Neuron (in vitro differentiated cells): ENCODE measurements at regions not wholly inside any gene's neighbourhood (a gene's known extent, or its start where the extent isn't known, plus 50 kb on each side); places are given as distances from the start of the nearest gene placed in this dataset.
"Not testable (repeated sequence)": the region's sequence is repeated elsewhere in the genome, so short reads cannot be mapped to it uniquely, and the experiment has no call there.

Source experiments
- H2AFZ ChIP-seq: one replicate; pipeline ENCODE4 v1.6.1; 2013; ENCODE audit warnings: low read depth, mild to moderate bottlenecking, inconsistent platforms, low read length, moderate library complexity
- H3K27me3 ChIP-seq: one replicate; pipeline ENCODE4 v1.6.1; 2013; ENCODE audit warnings: low read length; ENCODE audit not compliant: insufficient read depth
- H3K36me3 ChIP-seq: one replicate; pipeline ENCODE4 v1.6.1; 2013; ENCODE audit warnings: low read length; ENCODE audit not compliant: insufficient read depth
- H3K4me1 ChIP-seq: one replicate; pipeline ENCODE4 v1.6.1; 2013; ENCODE audit warnings: low read length; ENCODE audit not compliant: insufficient read depth
- H3K4me3 ChIP-seq: 2 replicates; pipeline ENCODE4 v1.5.1; 2013; ENCODE audit warnings: mild to moderate bottlenecking, low read length, moderate library complexity
- H3K9me3 ChIP-seq: one replicate; pipeline ENCODE4 v1.6.1; 2013; ENCODE audit warnings: low read length

- Histone ChIP-seq H3K9me3 (no peaks in the 10 kb centered on the region), H2AFZ (no peak overlapping the region), H3K36me3 (no peaks in the 10 kb centered on the region), H3K27me3 (no peaks in the 10 kb centered on the region), H3K4me3 (no peak overlapping the region), H3K4me1 (no peaks in the 10 kb centered on the region)
These were observed 829.9 kb downstream of the NCAM2 start for GRCh38 chr21:21828130-21828529.

DNA sequence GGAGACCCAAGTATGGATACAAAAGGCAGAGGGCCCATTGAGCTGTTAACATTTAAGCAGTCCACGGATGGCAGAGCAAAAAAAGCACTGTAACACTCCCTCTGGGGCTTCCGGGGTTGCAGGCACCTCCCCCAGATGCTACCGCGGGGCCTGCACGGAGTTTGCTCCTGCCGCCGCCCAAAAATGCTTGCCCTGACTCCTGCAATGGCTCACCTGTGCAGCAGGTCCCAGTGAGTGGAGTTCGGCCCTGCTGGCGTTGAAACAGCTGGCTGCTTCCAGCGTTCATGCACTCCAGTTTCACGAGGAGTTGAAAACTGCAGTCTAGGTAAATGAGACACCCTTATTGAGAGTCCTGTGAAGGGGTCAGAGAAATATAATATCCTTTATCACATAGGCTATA lies 832.8 kb downstream of the NCAM2 start:
- no peaks in the 10 kb centered on the region for H3K9me3 ChIP-seq
- H3K36me3 ChIP-seq = no peaks in the 10 kb centered on the region
- no peak overlapping the region for H3K4me3 ChIP-seq
- no peak overlapping the region for H2AFZ ChIP-seq
- no peaks in the 10 kb centered on the region for H3K27me3 ChIP-seq
- no peaks in the 10 kb centered on the region for H3K4me1 ChIP-seq

DNA sequence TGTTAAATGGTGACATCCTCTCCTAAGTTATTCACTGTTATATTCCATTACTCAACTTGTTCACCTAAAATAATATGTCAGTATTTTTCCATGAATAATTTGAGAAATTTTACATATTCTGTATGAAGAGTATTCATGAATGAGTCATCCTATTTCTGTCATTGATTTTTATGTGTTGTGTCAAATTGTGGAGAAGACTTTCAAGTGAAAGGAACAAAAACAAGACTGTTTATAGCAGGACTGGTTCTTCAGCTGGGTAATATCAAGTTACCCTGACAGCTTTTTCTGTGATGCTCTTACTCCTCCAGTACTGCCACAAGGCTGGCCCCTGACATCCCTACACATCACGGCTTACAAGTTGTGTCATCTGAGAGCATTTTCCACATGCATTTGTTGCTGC lies 847.7 kb downstream of the NCAM2 start:
- Histone ChIP-seq H3K27me3 (no peaks in the 10 kb centered on the region), H3K4me1 (no peaks in the 10 kb centered on the region), H3K9me3 (no peaks in the 10 kb centered on the region), H2AFZ (no peak overlapping the region), H3K4me3 (no peak overlapping the region), H3K36me3 (no peaks in the 10 kb centered on the region)

GRCh38 chr21:21851205-21851604 lies 853.0 kb downstream of the NCAM2 start:
- Histone ChIP-seq H3K4me1 (peaks cover 3% of the 10 kb centered on the region), H3K4me3 (no peak overlapping the region), H3K27me3 (no peaks in the 10 kb centered on the region), H2AFZ (no peak overlapping the region), H3K9me3 (no peaks in the 10 kb centered on the region), H3K36me3 (no peaks in the 10 kb centered on the region)

GRCh38 chr21:21851657-21852056 lies 853.4 kb downstream of the NCAM2 start:
- no peak overlapping the region for H2AFZ ChIP-seq
- H3K27me3 ChIP-seq = no peaks in the 10 kb centered on the region
- H3K36me3 ChIP-seq = no peaks in the 10 kb centered on the region
- H3K4me3 ChIP-seq = no peak overlapping the region
- no peaks in the 10 kb centered on the region for H3K9me3 ChIP-seq
- peaks cover 3% of the 10 kb centered on the region for H3K4me1 ChIP-seq

GRCh38 chr21:21858502-21859334 lies 860.5 kb downstream of the NCAM2 start:
- Histone ChIP-seq H2AFZ (no peak overlapping the region), H3K27me3 (no peaks in the 10 kb centered on the region)

DNA sequence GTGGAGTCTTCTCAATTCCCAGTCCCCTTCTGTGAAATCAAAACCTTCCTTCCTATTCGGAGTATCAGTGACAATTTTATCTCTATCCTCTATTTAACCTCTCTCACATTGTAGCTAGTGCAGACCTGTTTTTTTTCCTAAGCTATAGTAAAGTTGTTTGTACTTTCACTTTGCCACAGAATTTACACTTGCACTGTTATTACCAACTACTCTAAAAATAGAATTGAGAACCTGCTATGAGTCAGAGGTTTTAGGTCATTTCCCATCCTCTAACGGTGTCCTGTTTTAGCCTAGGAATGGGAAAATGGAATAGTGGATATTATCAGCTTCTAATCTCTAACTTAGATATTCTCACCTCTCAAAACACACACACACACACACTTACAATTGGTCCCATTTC lies 862.7 kb downstream of the NCAM2 start:
- H3K4me1 ChIP-seq = no peaks in the 10 kb centered on the region
- H3K36me3 ChIP-seq = no peaks in the 10 kb centered on the region
- no peak overlapping the region for H3K4me3 ChIP-seq
- H2AFZ ChIP-seq = no peak overlapping the region
- H3K27me3 ChIP-seq = no peaks in the 10 kb centered on the region
- H3K9me3 ChIP-seq = no peaks in the 10 kb centered on the region

More at GRCh38 chr21:21858502-21859334, 860.5 kb downstream of the NCAM2 start:
- Histone ChIP-seq H3K4me3 (no peak overlapping the region), H3K4me1 (no peaks in the 10 kb centered on the region), H3K36me3 (no peaks in the 10 kb centered on the region), H3K9me3 (no peaks in the 10 kb centered on the region)

DNA sequence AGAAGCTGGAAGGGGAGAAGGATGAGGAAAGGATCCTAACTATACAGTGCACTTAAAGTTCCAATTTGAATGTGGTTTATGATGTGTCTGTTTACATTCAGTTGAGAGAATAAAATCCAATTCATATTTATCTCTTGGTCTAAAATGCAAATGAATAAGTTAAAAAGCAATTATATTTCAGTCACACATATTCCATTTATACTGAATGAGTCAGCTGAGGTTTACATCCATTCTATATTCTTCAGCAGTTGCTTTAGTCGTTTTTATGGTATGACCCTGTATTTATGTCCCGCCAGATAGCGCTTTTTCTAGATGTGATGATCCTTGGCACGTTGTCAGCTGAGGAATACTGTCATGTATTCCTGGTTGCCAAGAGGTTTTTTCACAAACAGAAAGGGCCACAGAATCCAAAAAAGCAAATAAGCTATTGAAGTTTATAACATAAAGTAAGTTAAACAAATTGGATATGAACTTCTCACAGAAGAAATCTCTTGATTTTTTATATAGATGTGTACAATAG lies 866.2 kb downstream of the NCAM2 start:
- H3K9me3 ChIP-seq = no peaks in the 10 kb centered on the region
- H3K4me1 ChIP-seq = no peaks in the 10 kb centered on the region
- no peaks in the 10 kb centered on the region for H3K36me3 ChIP-seq
- no peak overlapping the region for H2AFZ ChIP-seq
- no peaks in the 10 kb centered on the region for H3K27me3 ChIP-seq
- no peak overlapping the region for H3K4me3 ChIP-seq

DNA sequence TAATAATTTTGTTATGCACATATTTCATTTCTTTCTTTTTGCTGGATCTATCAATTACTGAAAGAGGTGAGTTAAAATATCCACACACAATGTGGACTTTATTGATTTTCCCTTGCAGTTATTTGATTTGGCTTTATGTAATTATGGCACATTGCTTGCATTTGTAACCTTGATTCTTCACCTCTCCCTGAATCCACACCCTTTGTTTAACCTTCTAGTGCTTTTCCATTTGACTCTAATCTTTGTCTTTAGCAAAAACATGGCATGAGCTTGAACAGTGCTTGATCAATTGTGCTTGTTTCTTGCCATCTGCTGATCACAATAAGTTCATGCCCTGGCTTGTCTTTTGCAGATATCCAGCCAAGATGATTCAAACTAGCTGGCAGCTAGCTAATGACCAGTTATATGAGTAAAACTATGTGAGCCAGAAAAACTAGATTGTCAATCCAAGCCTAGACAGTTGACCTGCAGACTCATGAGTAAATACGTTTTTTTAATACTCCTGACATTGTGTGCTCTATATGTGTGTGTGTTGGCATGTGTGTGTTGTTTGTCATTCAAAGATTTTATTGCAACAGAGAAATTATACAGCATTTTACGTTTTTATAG lies 899.2 kb downstream of the NCAM2 start:
- H3K9me3 ChIP-seq = no peaks in the 10 kb centered on the region
- no peak overlapping the region for H2AFZ ChIP-seq
- H3K4me3 ChIP-seq = no peak overlapping the region
- no peaks in the 10 kb centered on the region for H3K27me3 ChIP-seq
- no peaks in the 10 kb centered on the region for H3K4me1 ChIP-seq
- no peaks in the 10 kb centered on the region for H3K36me3 ChIP-seq

GRCh38 chr21:21898801-21899200 lies 900.6 kb downstream of the NCAM2 start:
- H3K36me3 ChIP-seq = no peaks in the 10 kb centered on the region

DNA sequence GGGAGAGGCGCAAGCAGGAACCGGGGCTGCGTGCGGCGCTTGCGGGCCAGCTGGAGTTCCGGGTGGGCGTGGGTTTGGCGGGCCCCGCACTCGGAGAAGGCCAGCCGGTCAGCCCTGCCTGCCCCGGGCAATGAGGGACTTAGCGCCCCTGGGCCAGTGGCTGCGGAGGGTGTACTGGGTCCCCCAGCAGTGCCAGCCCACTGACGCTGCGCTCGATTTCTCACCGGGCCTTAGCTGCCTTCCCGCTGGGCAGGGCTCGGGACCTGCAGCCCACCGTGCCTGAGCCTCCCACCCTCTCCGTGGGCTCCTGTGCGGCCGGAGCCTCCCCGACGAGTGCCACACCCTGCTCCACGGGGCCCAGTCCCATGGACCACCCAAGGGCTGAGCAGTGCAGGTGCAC lies 904.2 kb downstream of the NCAM2 start:
- H3K4me3 ChIP-seq, H3K36me3 ChIP-seq, H3K9me3 ChIP-seq, H2AFZ ChIP-seq, H3K4me1 ChIP-seq, H3K27me3 ChIP-seq: not testable (repeated sequence)

More at GRCh38 chr21:21898801-21899200, 900.6 kb downstream of the NCAM2 start:
- H3K9me3 ChIP-seq = no peaks in the 10 kb centered on the region
- no peak overlapping the region for H2AFZ ChIP-seq
- H3K4me1 ChIP-seq = no peaks in the 10 kb centered on the region
- no peak overlapping the region for H3K4me3 ChIP-seq
- no peaks in the 10 kb centered on the region for H3K27me3 ChIP-seq

DNA sequence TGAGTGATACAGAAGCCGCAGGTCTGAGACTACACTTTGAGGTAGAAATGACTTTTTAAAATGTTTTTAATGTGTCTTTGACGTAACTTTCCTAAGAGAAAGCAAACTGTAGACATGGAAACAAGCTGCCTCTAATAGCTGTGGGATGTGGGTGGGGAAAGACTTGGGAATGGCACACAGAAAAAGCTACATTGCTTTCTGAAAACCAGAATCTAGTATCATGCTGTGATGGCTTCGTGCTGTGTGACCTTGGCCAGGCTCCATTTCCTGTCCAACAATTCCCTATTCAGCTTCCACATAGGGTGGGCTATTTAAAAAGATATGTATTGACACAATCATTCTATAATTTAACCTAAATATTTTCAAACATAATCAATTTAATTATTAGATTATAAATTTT lies 909.1 kb downstream of the NCAM2 start:
- Histone ChIP-seq H2AFZ (no peak overlapping the region), H3K4me1 (peaks cover 4% of the 10 kb centered on the region)

DNA sequence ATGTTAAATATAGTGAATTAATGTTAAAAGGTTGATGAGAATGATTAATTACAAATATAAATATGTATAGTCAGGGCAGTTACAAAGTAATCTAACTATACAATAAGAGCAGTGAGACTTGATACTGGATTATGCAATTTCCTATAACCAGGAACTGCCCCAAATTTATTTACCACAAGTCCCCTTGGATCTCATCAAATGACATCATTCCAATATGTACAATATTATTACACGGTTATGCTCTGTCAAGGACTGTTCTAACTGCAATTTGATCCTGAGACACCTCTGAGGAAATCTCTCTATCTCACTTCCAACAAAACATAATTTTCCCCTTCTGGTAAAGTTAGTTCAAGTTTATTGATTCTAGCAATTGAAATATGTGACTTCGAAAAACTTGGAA lies 917.6 kb downstream of the NCAM2 start:
- Histone ChIP-seq H3K27me3 (no peaks in the 10 kb centered on the region), H3K4me1 (no peaks in the 10 kb centered on the region), H3K36me3 (no peaks in the 10 kb centered on the region), H2AFZ (no peak overlapping the region), H3K4me3 (no peak overlapping the region), H3K9me3 (no peaks in the 10 kb centered on the region)

More for the DNA sequence above, 909.1 kb downstream of the NCAM2 start:
- H3K27me3 ChIP-seq = peaks cover 4% of the 10 kb centered on the region
- no peaks in the 10 kb centered on the region for H3K36me3 ChIP-seq
- H3K9me3 ChIP-seq = no peaks in the 10 kb centered on the region
- H3K4me3 ChIP-seq = no peak overlapping the region
